Activated CD4-positive, alpha-beta T cell treated with anti-CD3 and anti-CD28 coated beads for 48 hours (primary cell): ENCODE measurements at regions not wholly inside any gene's neighbourhood (a gene's known extent, or its start where the extent isn't known, plus 50 kb on each side); places are given as distances from the start of the nearest gene placed in this dataset.

Experiments used
- DNase-seq: peaks from one replicate; pipeline ENCODE4 v3.0.0-alpha.2; 2020

- DNase-seq = no peak
Observed at GRCh38 chr10:10873289-10873688, 144.4 kb upstream of the CELF2 start.

GRCh38 chr10:10873915-10874314 is 143.8 kb upstream of the CELF2 start:
- no peak for DNase-seq

GRCh38 chr10:10878963-10879362 is 138.7 kb upstream of the CELF2 start:
- DNase-seq = no peak

GRCh38 chr10:10881117-10881813 is 136.4 kb upstream of the CELF2 start:
- no peak for DNase-seq

- no peak for DNase-seq
Observed at GRCh38 chr10:10883737-10884136, 133.9 kb upstream of the CELF2 start.

GRCh38 chr10:10886861-10887531 is 130.7 kb upstream of the CELF2 start:
- DNase-seq = no peak

- DNase-seq = no peak
Observed at GRCh38 chr10:10891124-10892082, 126.3 kb upstream of the CELF2 start.

GRCh38 chr10:10892290-10892875 is 125.3 kb upstream of the CELF2 start:
- no peak for DNase-seq

- DNase-seq = no peak
Observed at GRCh38 chr10:10897400-10897799, 120.3 kb upstream of the CELF2 start.

- no peak for DNase-seq
Observed at GRCh38 chr10:10901906-10902305, 115.8 kb upstream of the CELF2 start.

GRCh38 chr10:10902951-10903350 is 114.7 kb upstream of the CELF2 start:
- no peak for DNase-seq

- peak; percentile 14 for DNase-seq
Observed at GRCh38 chr10:10903620-10904019, 114.1 kb upstream of the CELF2 start.

GRCh38 chr10:10910634-10911033 is 107.0 kb upstream of the CELF2 start:
- no peak for DNase-seq

- no peak for DNase-seq
Observed at GRCh38 chr10:10911035-10911434, 106.6 kb upstream of the CELF2 start.

- no peak for DNase-seq
Observed at GRCh38 chr10:10911471-10911921, 106.2 kb upstream of the CELF2 start.

GRCh38 chr10:10914144-10914543 is 103.5 kb upstream of the CELF2 start:
- no peak for DNase-seq

- no peak for DNase-seq
Observed at GRCh38 chr10:10915215-10915614, 102.5 kb upstream of the CELF2 start.

GRCh38 chr10:10917031-10917430 is 100.6 kb upstream of the CELF2 start:
- DNase-seq = no peak

- DNase-seq = no peak
Observed at GRCh38 chr10:10919976-10920375, 97.7 kb upstream of the CELF2 start.

GRCh38 chr10:10921826-10922461 is 95.7 kb upstream of the CELF2 start:
- DNase-seq = no peak

- DNase-seq = no peak
Observed at GRCh38 chr10:10923029-10923651, 94.5 kb upstream of the CELF2 start.

GRCh38 chr10:10925667-10926066 is 92.0 kb upstream of the CELF2 start:
- no peak for DNase-seq
